ENCODE measurements at regions not wholly inside any gene's neighbourhood (a gene's known extent, or its start where the extent isn't known, plus 50 kb on each side); places are given as distances from the start of the nearest gene placed in this dataset.

- no peak for TF ChIP-seq CTCF (conservative IDR thresholded peaks at IDR 0.05)
- TF ChIP-seq EZH2 (IDR thresholded peaks at IDR 0.05; ENCODE audit: low read depth) = no peak
- no peak overlapping the region for H3K27ac ChIP-seq
- intact Hi-C loops (cut with micrococcal nuclease; ENCODE audit: unreplicated experiment) = no loop called here
- H3K4me3 ChIP-seq = no peak overlapping the region
- no TSS peak for BruUV-seq (replicated peaks)
- no peak overlapping the region for H2AFZ ChIP-seq
- POLR2A ChIA-PET (ENCODE audit: unreplicated experiment) = no interaction called here
- H3K9me2 ChIP-seq (ENCODE audit: insufficient read depth) = no peaks in the 10 kb centered on the region
- H3K36me3 ChIP-seq (ENCODE audit: low read depth) = no peaks in the 10 kb centered on the region
- H4K20me1 ChIP-seq (ENCODE audit: insufficient read depth) = no peaks in the 10 kb centered on the region
- DNase-seq = no peak
- peaks cover 17% of the 10 kb centered on the region for H3K4me1 ChIP-seq (replicated peaks; ENCODE audit: insufficient read depth)
- CTCF ChIA-PET = no interaction called here
- H3F3A ChIP-seq (ENCODE audit: insufficient read depth, low read depth) = peaks cover 5% of the 10 kb centered on the region; the same call in 1 of the 2 replicates
- H3K9me3 ChIP-seq (ENCODE audit: insufficient read depth, low read depth) = no peaks in the 10 kb centered on the region
- no peaks in the 10 kb centered on the region for H3K79me2 ChIP-seq (ENCODE audit: low read depth)
- H3K4me2 ChIP-seq = no peak overlapping the region
- 0 out of 2 replicates have a peak, but pooled peaks cover 5% of the 10 kb centered on the region for H3K27me3 ChIP-seq (ENCODE audit: insufficient read depth, low read depth)
Measured at GRCh38 chr3:118692416-118692815, 342.2 kb downstream of the IGSF11 start.

- BruUV-seq (replicated peaks) = no TSS peak
- POLR2A ChIA-PET (ENCODE audit: unreplicated experiment) = no interaction called here
Measured at GRCh38 chr3:118705487-118706219, 329.0 kb downstream of the IGSF11 start.

GRCh38 chr3:118707991-118708390 lies 326.7 kb downstream of the IGSF11 start:
- no TSS peak for BruUV-seq (replicated peaks)
- Histone ChIP-seq H3K9me2 (ENCODE audit: insufficient read depth) (no peaks in the 10 kb centered on the region), H3K27ac (no peak overlapping the region), H3K4me1 (replicated peaks; ENCODE audit: insufficient read depth) (no peaks in the 10 kb centered on the region), H3K27me3 (ENCODE audit: insufficient read depth, low read depth) (no peaks in the 10 kb centered on the region; the same call in 1 of the 2 replicates), H2AFZ (no peak overlapping the region), H3F3A (ENCODE audit: insufficient read depth, low read depth) (no peaks in the 10 kb centered on the region), H3K79me2 (ENCODE audit: low read depth) (no peaks in the 10 kb centered on the region), H3K9me3 (ENCODE audit: insufficient read depth, low read depth) (no peaks in the 10 kb centered on the region), H3K4me2 (no peak overlapping the region), H4K20me1 (ENCODE audit: insufficient read depth) (no peaks in the 10 kb centered on the region), H3K4me3 (no peak overlapping the region), H3K36me3 (ENCODE audit: low read depth) (no peaks in the 10 kb centered on the region)
- TF ChIP-seq CTCF (conservative IDR thresholded peaks at IDR 0.05) = no peak
- TF ChIP-seq EZH2 (IDR thresholded peaks at IDR 0.05; ENCODE audit: low read depth) = no peak
- no peak for DNase-seq
- ChIA-PET CTCF (no interaction called here), POLR2A (ENCODE audit: unreplicated experiment) (interaction anchor here (0.7 kb wide), 1 partner anchor 168 kb away, joined by 4 read pairs; no protein-coding TSS in a partner anchor)
- intact Hi-C loops (cut with micrococcal nuclease; ENCODE audit: unreplicated experiment) = no loop called here

More at GRCh38 chr3:118705487-118706219, 329.0 kb downstream of the IGSF11 start:
- no peaks in the 10 kb centered on the region for H4K20me1 ChIP-seq (ENCODE audit: insufficient read depth)
- no peaks in the 10 kb centered on the region for H3K79me2 ChIP-seq (ENCODE audit: low read depth)
- CTCF ChIA-PET = no interaction called here
- H3K4me3 ChIP-seq = no peak overlapping the region
- no peaks in the 10 kb centered on the region; the same call in 1 of the 2 replicates for H3K27me3 ChIP-seq (ENCODE audit: insufficient read depth, low read depth)
- intact Hi-C loops (cut with micrococcal nuclease; ENCODE audit: unreplicated experiment) = no loop called here
- no peaks in the 10 kb centered on the region for H3K4me1 ChIP-seq (replicated peaks; ENCODE audit: insufficient read depth)
- DNase-seq = no peak
- no peaks in the 10 kb centered on the region for H3K9me2 ChIP-seq (ENCODE audit: insufficient read depth)
- H2AFZ ChIP-seq = no peak overlapping the region
- H3F3A ChIP-seq (ENCODE audit: insufficient read depth, low read depth) = no peaks in the 10 kb centered on the region
- no peak overlapping the region for H3K4me2 ChIP-seq
- H3K27ac ChIP-seq = no peak overlapping the region
- H3K36me3 ChIP-seq (ENCODE audit: low read depth) = no peaks in the 10 kb centered on the region
- H3K9me3 ChIP-seq (ENCODE audit: insufficient read depth, low read depth) = no peaks in the 10 kb centered on the region
- TF ChIP-seq EZH2 (IDR thresholded peaks at IDR 0.05; ENCODE audit: low read depth) = no peak
- TF ChIP-seq CTCF (conservative IDR thresholded peaks at IDR 0.05) = no peak

Data from PC-9 (cell line).